HG02610 (cell line): ENCODE measurements at regions not wholly inside any gene's neighbourhood (a gene's known extent, or its start where the extent isn't known, plus 50 kb on each side); places are given as distances from the start of the nearest gene placed in this dataset.

Source experiments
- ATAC-seq: cut with Tn5 transposase; IDR thresholded peaks from one replicate; pipeline ENCODE4 v1.9.1; 2021; ENCODE audit warnings: mild to moderate bottlenecking, moderate library complexity; ENCODE audit not compliant: unreplicated experiment

GRCh38 chr13:91142572-91142971, 204.9 kb upstream of the MIR17HG start:
- no peak for ATAC-seq

- ATAC-seq, result no peak
Measured at GRCh38 chr13:91144054-91144453, 203.4 kb upstream of the MIR17HG start.

- no peak for ATAC-seq
Measured at GRCh38 chr13:91144486-91144885, 203.0 kb upstream of the MIR17HG start.

GRCh38 chr13:91145571-91146205, 201.8 kb upstream of the MIR17HG start:
- ATAC-seq, result no peak

- ATAC-seq, result no peak
Measured at GRCh38 chr13:91146601-91147000, 200.9 kb upstream of the MIR17HG start.

- no peak for ATAC-seq
Measured at GRCh38 chr13:91148098-91148497, 199.4 kb upstream of the MIR17HG start.

- ATAC-seq, result no peak
Measured at GRCh38 chr13:91151921-91152320, 195.6 kb upstream of the MIR17HG start.

GRCh38 chr13:91153372-91153771, 194.1 kb upstream of the MIR17HG start:
- no peak for ATAC-seq

- peak; percentile 55 for ATAC-seq
Measured at GRCh38 chr13:91154558-91155353, 192.7 kb upstream of the MIR17HG start.

GRCh38 chr13:91155512-91156114, 191.9 kb upstream of the MIR17HG start:
- ATAC-seq, result no peak

- no peak for ATAC-seq
Measured at GRCh38 chr13:91157273-91158016, 190.0 kb upstream of the MIR17HG start.

GRCh38 chr13:91158017-91158395, 189.5 kb upstream of the MIR17HG start:
- ATAC-seq, result no peak

- ATAC-seq, result no peak
Measured at GRCh38 chr13:91162180-91162579, 185.3 kb upstream of the MIR17HG start.

GRCh38 chr13:91162589-91162988, 184.9 kb upstream of the MIR17HG start:
- no peak for ATAC-seq

- ATAC-seq, result no peak
Measured at GRCh38 chr13:91165758-91166157, 181.7 kb upstream of the MIR17HG start.

GRCh38 chr13:91166714-91167511, 180.6 kb upstream of the MIR17HG start:
- no peak for ATAC-seq

GRCh38 chr13:91167706-91168385, 179.6 kb upstream of the MIR17HG start:
- ATAC-seq, result no peak

GRCh38 chr13:91168386-91168711, 179.1 kb upstream of the MIR17HG start:
- no peak for ATAC-seq

- ATAC-seq, result no peak
Measured at GRCh38 chr13:91169321-91170050, 178.0 kb upstream of the MIR17HG start.

- no peak for ATAC-seq
Measured at GRCh38 chr13:91172160-91172559, 175.3 kb upstream of the MIR17HG start.
